OCI-LY3 (cell line): ENCODE measurements at regions not wholly inside any gene's neighbourhood (a gene's known extent, or its start where the extent isn't known, plus 50 kb on each side); places are given as distances from the start of the nearest gene placed in this dataset.
"Not testable (repeated sequence)": the region's sequence is repeated elsewhere in the genome, so short reads cannot be mapped to it uniquely, and the experiment has no call there.

Experiments
- CTCF ChIP-seq: fragments of 200-600, 300-600 bp; sonication (generic); IDR thresholded peaks from 2 replicates; pipeline ENCODE4 v1.5.1; 2014; ENCODE audit warnings: antibody characterized with exemption, low read length, low read depth
- EZH2phosphoT487 ChIP-seq: fragments of 200-600 bp; shearing (Covaris generic); IDR thresholded peaks from 2 replicates; pipeline ENCODE4 v1.6.1; 2018; ENCODE audit warnings: antibody characterized with exemption, mixed run types, low read depth

GRCh38 chr14:105637345-105637744 is 111.0 kb downstream of the TMEM121 start:
- not testable (repeated sequence) for TF ChIP-seq CTCF, EZH2phosphoT487
